MM.1S (cell line): ENCODE measurements at regions not wholly inside any gene's neighbourhood (a gene's known extent, or its start where the extent isn't known, plus 50 kb on each side); places are given as distances from the start of the nearest gene placed in this dataset.

Experiments used
- DNase-seq: peaks from one replicate; pipeline ENCODE4 v3.0.0-alpha.2; 2015
- H2AFZ ChIP-seq: fragments of 300-600 bp; sonication (generic); 2 replicates; pipeline ENCODE4 v1.6.0; 2016; ENCODE audit warnings: antibody characterized with exemption, low read length
- H3F3A ChIP-seq: fragments of 300-600 bp; sonication (generic); 2 replicates; pipeline ENCODE4 v1.6.1; 2016; ENCODE audit warnings: mild to moderate bottlenecking, antibody characterized with exemption, low read length, moderate library complexity, mixed read lengths; ENCODE audit not compliant: insufficient read depth
- H3K27ac ChIP-seq: fragments of 300-600 bp; sonication (generic); 2 replicates; pipeline ENCODE4 v1.5.1; 2016; ENCODE audit warnings: mild to moderate bottlenecking, low read length
- H3K27me3 ChIP-seq: fragments of 300-600 bp; sonication (generic); replicated peaks from 2 replicates; pipeline ENCODE4 v1.6.0; 2016; ENCODE audit warnings: low read length; ENCODE audit not compliant: insufficient read depth
- H3K36me3 ChIP-seq: fragments of 300-600 bp; sonication (generic); replicated peaks from 2 replicates; pipeline ENCODE4 v1.6.1; 2016; ENCODE audit warnings: mild to moderate bottlenecking, low read length, mixed read lengths; ENCODE audit not compliant: insufficient read depth
- H3K4me1 ChIP-seq: fragments of 300-600 bp; sonication (generic); 2 replicates; pipeline ENCODE4 v1.6.1; 2016; ENCODE audit warnings: low read length, mixed read lengths
- H3K4me2 ChIP-seq: fragments of 300-600 bp; sonication (generic); 2 replicates; pipeline ENCODE4 v1.6.0; 2016; ENCODE audit warnings: low read depth, low read length
- H3K4me3 ChIP-seq: fragments of 300-600 bp; sonication (generic); 2 replicates; pipeline ENCODE4 v1.5.1; 2016; ENCODE audit warnings: low read length, mixed read lengths
- H3K79me2 ChIP-seq: fragments of 300-600 bp; sonication (generic); 2 replicates; pipeline ENCODE4 v1.6.1; 2016; ENCODE audit warnings: mixed run types, low read length, mixed read lengths
- H3K9ac ChIP-seq: fragments of 300-600 bp; sonication (generic); 2 replicates; pipeline ENCODE4 v1.6.1; 2016; ENCODE audit warnings: low read length, mixed read lengths
- H3K9me2 ChIP-seq: fragments of 300-600 bp; sonication (generic); replicated peaks from 2 replicates; pipeline ENCODE4 v1.6.1; 2016; ENCODE audit warnings: mild to moderate bottlenecking, low read length, mixed read lengths; ENCODE audit not compliant: insufficient read depth
- H3K9me3 ChIP-seq: fragments of 300-600 bp; sonication (generic); replicated peaks from 2 replicates; pipeline ENCODE4 v1.6.1; 2016; ENCODE audit warnings: mild to moderate bottlenecking, low read length, mixed read lengths; ENCODE audit not compliant: insufficient read depth
- H4K20me1 ChIP-seq: fragments of 300-600 bp; sonication (generic); 2 replicates; pipeline ENCODE4 v1.6.1; 2016; ENCODE audit warnings: mild to moderate bottlenecking, low read length, moderate library complexity, mixed read lengths; ENCODE audit not compliant: insufficient read depth
- EZH2 ChIP-seq: fragments of 300-600 bp; sonication (generic); optimal IDR thresholded peaks from 2 replicates; pipeline ENCODE3; 2017; ENCODE audit warnings: low read depth, mild to moderate bottlenecking, antibody characterized with exemption, low read length, mixed read lengths
- EZH2phosphoT487 ChIP-seq: fragments of 300-600 bp; sonication (generic); IDR thresholded peaks from 2 replicates; pipeline ENCODE4 v1.6.1; 2018; ENCODE audit warnings: antibody characterized with exemption, low read length
- TF ChIP-seq, protein P1 (sequence below): fragments of 300-600 bp; sonication (generic); IDR thresholded peaks from 2 replicates; pipeline ENCODE4 v1.5.1; 2016; ENCODE audit warnings: antibody characterized with exemption, low read length, mixed read lengths

DNA sequence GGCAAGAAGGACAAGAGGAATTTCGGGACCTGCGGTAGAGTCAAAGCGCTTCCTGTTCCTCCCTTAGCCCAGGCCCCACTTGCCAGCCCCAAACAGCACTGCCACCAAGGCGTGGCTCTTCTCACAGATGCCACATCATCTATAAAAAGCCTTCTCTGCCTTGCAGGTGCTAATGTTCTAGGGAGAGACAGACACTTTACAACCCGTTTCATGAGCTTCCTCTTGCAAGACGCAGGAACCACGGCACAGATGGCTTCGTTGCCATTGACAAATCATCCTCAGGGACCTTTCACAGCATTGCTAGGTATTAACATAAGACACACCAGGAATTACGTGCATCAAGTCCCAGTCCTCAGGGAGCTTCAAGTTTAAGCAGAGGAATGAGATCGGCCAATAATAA is 180.9 kb downstream of the JCAD start:
- no peak for DNase-seq
- TF ChIP-seq EZH2 = no peak
- no peak for TF ChIP-seq EZH2phosphoT487
- TF ChIP-seq, protein P1, sequence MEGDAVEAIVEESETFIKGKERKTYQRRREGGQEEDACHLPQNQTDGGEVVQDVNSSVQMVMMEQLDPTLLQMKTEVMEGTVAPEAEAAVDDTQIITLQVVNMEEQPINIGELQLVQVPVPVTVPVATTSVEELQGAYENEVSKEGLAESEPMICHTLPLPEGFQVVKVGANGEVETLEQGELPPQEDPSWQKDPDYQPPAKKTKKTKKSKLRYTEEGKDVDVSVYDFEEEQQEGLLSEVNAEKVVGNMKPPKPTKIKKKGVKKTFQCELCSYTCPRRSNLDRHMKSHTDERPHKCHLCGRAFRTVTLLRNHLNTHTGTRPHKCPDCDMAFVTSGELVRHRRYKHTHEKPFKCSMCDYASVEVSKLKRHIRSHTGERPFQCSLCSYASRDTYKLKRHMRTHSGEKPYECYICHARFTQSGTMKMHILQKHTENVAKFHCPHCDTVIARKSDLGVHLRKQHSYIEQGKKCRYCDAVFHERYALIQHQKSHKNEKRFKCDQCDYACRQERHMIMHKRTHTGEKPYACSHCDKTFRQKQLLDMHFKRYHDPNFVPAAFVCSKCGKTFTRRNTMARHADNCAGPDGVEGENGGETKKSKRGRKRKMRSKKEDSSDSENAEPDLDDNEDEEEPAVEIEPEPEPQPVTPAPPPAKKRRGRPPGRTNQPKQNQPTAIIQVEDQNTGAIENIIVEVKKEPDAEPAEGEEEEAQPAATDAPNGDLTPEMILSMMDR = no peak
- H3K9ac ChIP-seq = no peak overlapping the region
- H4K20me1 ChIP-seq = no peaks in the 10 kb centered on the region
- H3K9me2 ChIP-seq = no peaks in the 10 kb centered on the region
- no peaks in the 10 kb centered on the region for H3K36me3 ChIP-seq
- no peak overlapping the region for H2AFZ ChIP-seq
- no peaks in the 10 kb centered on the region for H3K4me1 ChIP-seq
- no peaks in the 10 kb centered on the region for H3K79me2 ChIP-seq
- no peaks in the 10 kb centered on the region for H3K9me3 ChIP-seq
- H3K27ac ChIP-seq = no peak overlapping the region
- H3K27me3 ChIP-seq = no peaks in the 10 kb centered on the region
- no peak overlapping the region for H3K4me2 ChIP-seq
- H3K4me3 ChIP-seq = no peak overlapping the region
- H3F3A ChIP-seq = no peaks in the 10 kb centered on the region

DNA sequence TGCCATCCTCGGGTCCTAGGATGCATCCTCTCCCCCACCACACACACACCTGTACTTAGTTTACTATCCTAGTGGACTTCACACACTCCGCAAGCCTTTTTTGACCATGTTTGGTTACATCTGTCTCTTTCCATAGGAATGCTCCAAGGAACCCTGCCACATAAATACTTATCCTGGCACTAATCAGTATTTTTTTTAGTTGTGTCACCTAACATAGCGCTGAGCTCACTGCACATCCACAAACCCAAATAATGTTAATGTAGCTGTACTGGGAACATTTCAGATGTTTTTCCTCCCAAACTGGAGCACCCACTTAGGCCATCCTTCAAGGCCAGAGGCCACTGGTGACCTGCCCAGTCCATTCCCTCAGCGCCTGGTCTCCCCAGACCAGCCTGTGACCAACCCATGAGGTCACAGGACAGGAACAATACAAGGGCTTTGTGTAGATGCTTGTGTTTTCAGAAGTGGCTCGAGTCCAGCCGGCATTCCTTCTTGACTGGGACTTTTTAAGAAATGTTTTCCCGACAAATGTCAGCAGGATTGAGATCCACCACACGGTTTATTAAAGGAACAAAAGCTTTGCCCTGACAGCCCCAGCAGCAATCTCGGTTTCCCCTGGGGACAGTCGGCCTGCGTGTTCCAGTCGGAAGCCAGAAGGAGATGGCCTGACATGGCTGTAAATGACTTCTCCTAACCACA is 181.4 kb downstream of the JCAD start:
- no peak for TF ChIP-seq EZH2
- TF ChIP-seq, protein P1 = no peak
- TF ChIP-seq EZH2phosphoT487 = no peak

DNA sequence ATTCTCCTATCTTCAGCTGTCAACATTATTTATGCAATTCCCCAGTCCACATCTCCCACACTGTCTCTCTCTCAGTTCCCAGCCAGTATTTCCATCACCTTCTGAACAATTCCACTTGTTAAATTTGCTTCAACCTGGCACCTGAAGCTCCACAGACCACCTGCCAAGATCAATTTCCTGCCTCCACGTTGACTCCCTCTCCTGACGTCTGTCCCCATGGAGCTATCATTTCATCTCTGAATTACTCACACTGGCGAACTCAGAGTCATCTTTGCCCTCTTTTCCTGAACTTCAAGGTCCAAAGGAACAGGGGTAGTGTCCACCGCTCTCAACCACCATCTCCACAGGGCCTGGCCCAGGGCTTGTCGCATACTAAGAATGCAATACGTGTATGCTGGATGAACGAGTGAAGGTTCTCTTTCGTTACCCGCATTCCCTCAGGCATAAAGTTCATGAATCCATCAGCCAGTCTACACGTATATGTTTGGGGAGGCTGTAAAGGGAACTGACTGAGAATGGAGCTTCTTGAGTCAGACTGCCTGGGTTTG is 183.3 kb downstream of the JCAD start:
- Histone ChIP-seq H2AFZ (no peak overlapping the region), H3K36me3 (no peaks in the 10 kb centered on the region), H3K4me2 (no peak overlapping the region), H3K9ac (no peak overlapping the region), H3F3A (no peaks in the 10 kb centered on the region), H3K9me3 (no peaks in the 10 kb centered on the region), H3K27me3 (no peaks in the 10 kb centered on the region), H3K4me1 (no peaks in the 10 kb centered on the region), H3K27ac (no peak overlapping the region), H3K4me3 (no peak overlapping the region), H3K79me2 (no peaks in the 10 kb centered on the region), H3K9me2 (no peaks in the 10 kb centered on the region), H4K20me1 (no peaks in the 10 kb centered on the region)
- DNase-seq = no peak
- TF ChIP-seq, protein P1 = no peak
- no peak for TF ChIP-seq EZH2
- TF ChIP-seq EZH2phosphoT487 = no peak

More for the DNA sequence above, 181.4 kb downstream of the JCAD start:
- no peaks in the 10 kb centered on the region for H4K20me1 ChIP-seq
- no peaks in the 10 kb centered on the region for H3K79me2 ChIP-seq
- no peak overlapping the region for H3K4me3 ChIP-seq
- H3K4me2 ChIP-seq = no peak overlapping the region
- no peak overlapping the region for H2AFZ ChIP-seq
- DNase-seq = no peak
- H3K9me3 ChIP-seq = no peaks in the 10 kb centered on the region
- no peaks in the 10 kb centered on the region for H3K27me3 ChIP-seq
- no peaks in the 10 kb centered on the region for H3F3A ChIP-seq
- no peaks in the 10 kb centered on the region for H3K4me1 ChIP-seq
- no peaks in the 10 kb centered on the region for H3K9me2 ChIP-seq
- no peak overlapping the region for H3K27ac ChIP-seq
- H3K36me3 ChIP-seq = no peaks in the 10 kb centered on the region
- H3K9ac ChIP-seq = no peak overlapping the region
